Testis (tissue), 2 donors: ENCODE measurements at regions not wholly inside any gene's neighbourhood (a gene's known extent, or its start where the extent isn't known, plus 50 kb on each side); places are given as distances from the start of the nearest gene placed in this dataset.
"Not testable (repeated sequence)": the region's sequence is repeated elsewhere in the genome, so short reads cannot be mapped to it uniquely, and the experiment has no call there.

Source experiments
- DNase-seq: peaks from one replicate; pipeline ENCODE4 v3.0.0-alpha.2; 2019
- H3K27ac ChIP-seq, 2 donors: fragments of 200-600 bp; sonication (generic); one replicate each; pipeline ENCODE4 v1.5.1; 2019
- H3K27me3 ChIP-seq: fragments of 200-600 bp; sonication (generic); one replicate; pipeline ENCODE4 v1.5.1; 2019
- H3K36me3 ChIP-seq: fragments of 200-600 bp; sonication (generic); one replicate; pipeline ENCODE4 v1.5.1; 2017; ENCODE audit warnings: low read depth; ENCODE audit errors: missing control alignments
- H3K4me1 ChIP-seq: fragments of 200-600 bp; sonication (generic); one replicate; pipeline ENCODE4 v1.5.1; 2019
- H3K4me3 ChIP-seq, 2 donors: fragments of 200-600 bp; sonication (generic); one replicate each; pipeline ENCODE4 v1.5.1; 2017 to 2019
- H3K9me3 ChIP-seq: fragments of 200-600 bp; sonication (generic); one replicate; pipeline ENCODE4 v1.5.1; 2017
- POLR2A ChIP-seq: fragments of 450-650 bp; IDR thresholded peaks from one replicate; pipeline ENCODE4 v1.6.1; 2017; ENCODE audit warnings: antibody characterized with exemption, mild to moderate bottlenecking, moderate library complexity
- WGBS, 2 donors: methylation state at CpG; one replicate each; pipeline ENCODE4 v1.1.5; 2018; 5-methylcytosine and 5-hydroxymethylcytosine counted together
- intact Hi-C: fragments of 100-400 bp; cut with DNase I; formaldehyde crosslinking; loops from one replicate; pipeline ENCODE4 v1.15.1; 2023; ENCODE audit warnings: low total_unique reads
- TF ChIP-seq, protein P1 (sequence below), 3 experiments: fragments of 450-650 bp in 2 of 3; fragments of 200-600 bp in 1 of 3; sonication (generic) in 1 of 3; IDR thresholded peaks; one replicate each; pipeline ENCODE4 v1.5.1; 2016 to 2019; ENCODE audit warnings: antibody characterized with exemption in 3 of 3, mild to moderate bottlenecking in 2 of 3, moderate library complexity in 1 of 3

DNA sequence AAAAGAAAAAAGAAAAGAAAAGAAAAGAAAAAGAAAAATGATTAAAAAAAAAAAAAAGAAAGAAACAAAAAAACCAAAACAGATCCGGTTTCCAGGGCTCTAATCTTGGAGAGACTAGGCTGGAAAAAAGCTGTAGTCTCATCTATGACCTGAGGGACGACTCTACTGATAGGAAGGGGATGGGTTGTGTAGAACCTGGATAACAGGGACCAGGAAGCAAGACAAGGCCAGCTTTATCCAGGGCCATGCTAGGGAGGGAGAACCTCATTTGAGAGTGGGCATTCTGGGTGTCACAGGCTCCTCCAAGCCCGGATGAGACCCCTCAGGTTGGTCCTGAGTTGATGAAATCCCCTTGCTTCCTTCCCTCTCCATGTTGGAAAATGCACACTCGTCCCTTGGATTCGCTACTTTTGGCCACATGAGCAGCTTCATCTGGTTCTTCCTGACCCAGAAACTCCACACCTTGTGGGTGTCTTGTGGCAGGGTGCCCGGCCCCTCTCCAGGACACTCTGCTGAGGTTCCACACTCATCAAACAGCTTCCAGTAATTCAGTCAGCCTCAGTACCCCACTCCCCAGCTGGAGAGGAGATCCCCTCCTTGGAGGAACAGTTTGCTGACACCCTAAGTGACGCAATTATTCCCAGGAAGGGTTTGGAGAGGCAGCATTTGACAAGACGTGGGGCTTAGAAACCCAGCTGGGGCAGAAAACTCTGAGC, 71.1 kb upstream of the LHFPL2 start:
- no peaks in the 10 kb centered on the region for H3K4me1 ChIP-seq
- no peak for TF ChIP-seq POLR2A
- TF ChIP-seq, protein P1, sequence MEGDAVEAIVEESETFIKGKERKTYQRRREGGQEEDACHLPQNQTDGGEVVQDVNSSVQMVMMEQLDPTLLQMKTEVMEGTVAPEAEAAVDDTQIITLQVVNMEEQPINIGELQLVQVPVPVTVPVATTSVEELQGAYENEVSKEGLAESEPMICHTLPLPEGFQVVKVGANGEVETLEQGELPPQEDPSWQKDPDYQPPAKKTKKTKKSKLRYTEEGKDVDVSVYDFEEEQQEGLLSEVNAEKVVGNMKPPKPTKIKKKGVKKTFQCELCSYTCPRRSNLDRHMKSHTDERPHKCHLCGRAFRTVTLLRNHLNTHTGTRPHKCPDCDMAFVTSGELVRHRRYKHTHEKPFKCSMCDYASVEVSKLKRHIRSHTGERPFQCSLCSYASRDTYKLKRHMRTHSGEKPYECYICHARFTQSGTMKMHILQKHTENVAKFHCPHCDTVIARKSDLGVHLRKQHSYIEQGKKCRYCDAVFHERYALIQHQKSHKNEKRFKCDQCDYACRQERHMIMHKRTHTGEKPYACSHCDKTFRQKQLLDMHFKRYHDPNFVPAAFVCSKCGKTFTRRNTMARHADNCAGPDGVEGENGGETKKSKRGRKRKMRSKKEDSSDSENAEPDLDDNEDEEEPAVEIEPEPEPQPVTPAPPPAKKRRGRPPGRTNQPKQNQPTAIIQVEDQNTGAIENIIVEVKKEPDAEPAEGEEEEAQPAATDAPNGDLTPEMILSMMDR (IDR thresholded peaks at IDR 0.05), result no peak
- no peak overlapping the region for H3K27ac ChIP-seq
- no peaks in the 10 kb centered on the region for H3K9me3 ChIP-seq
- no peaks in the 10 kb centered on the region for H3K36me3 ChIP-seq
- WGBS, 2 donors, result 71 to 80% methylated on average over 7 to 8 of the region's 8 CpGs
- no peaks in the 10 kb centered on the region for H3K27me3 ChIP-seq
- intact Hi-C loops, result no loop called here
- no peak overlapping the region for H3K4me3 ChIP-seq
- DNase-seq, result no peak

GRCh38 chr5:78718824-78719223, 70.3 kb upstream of the LHFPL2 start:
- Histone ChIP-seq H3K4me3 (no peak overlapping the region), H3K27ac (no peak overlapping the region), H3K36me3 (no peaks in the 10 kb centered on the region), H3K4me1 (no peaks in the 10 kb centered on the region), H3K9me3 (no peaks in the 10 kb centered on the region), H3K27me3 (no peaks in the 10 kb centered on the region)
- TF ChIP-seq POLR2A, result no peak
- TF ChIP-seq, protein P1 (IDR thresholded peaks at IDR 0.05), result no peak
- WGBS, 2 donors, result 81 to 100% methylated on average over 1 of the region's 1 CpG
- no peak for DNase-seq
- intact Hi-C loops, result no loop called here

GRCh38 chr5:78717674-78718584, 69.4 kb upstream of the LHFPL2 start:
- Histone ChIP-seq H3K4me3 (no peak overlapping the region), H3K27ac (no peak overlapping the region), H3K9me3 (no peaks in the 10 kb centered on the region), H3K4me1 (no peaks in the 10 kb centered on the region), H3K27me3 (no peaks in the 10 kb centered on the region), H3K36me3 (no peaks in the 10 kb centered on the region)
- WGBS, 2 donors, result 87 to 92% methylated on average over 15 of the region's 15 CpGs
- DNase-seq, result no peak
- intact Hi-C loops, result no loop called here
- no peak for TF ChIP-seq POLR2A
- TF ChIP-seq, protein P1 (IDR thresholded peaks at IDR 0.05), result no peak

GRCh38 chr5:78716206-78716605, 67.6 kb upstream of the LHFPL2 start:
- intact Hi-C loops, result no loop called here
- H3K4me1 ChIP-seq, result no peaks in the 10 kb centered on the region
- H3K9me3 ChIP-seq, result no peaks in the 10 kb centered on the region
- no peaks in the 10 kb centered on the region for H3K36me3 ChIP-seq
- H3K27ac ChIP-seq, result no peak overlapping the region
- no peak for DNase-seq
- no peak overlapping the region for H3K4me3 ChIP-seq
- no peaks in the 10 kb centered on the region for H3K27me3 ChIP-seq
- TF ChIP-seq POLR2A, result no peak
- TF ChIP-seq, protein P1 (IDR thresholded peaks at IDR 0.05), result no peak
- 50 to 55% methylated on average over 1 of the region's 1 CpG for WGBS, 2 donors

DNA sequence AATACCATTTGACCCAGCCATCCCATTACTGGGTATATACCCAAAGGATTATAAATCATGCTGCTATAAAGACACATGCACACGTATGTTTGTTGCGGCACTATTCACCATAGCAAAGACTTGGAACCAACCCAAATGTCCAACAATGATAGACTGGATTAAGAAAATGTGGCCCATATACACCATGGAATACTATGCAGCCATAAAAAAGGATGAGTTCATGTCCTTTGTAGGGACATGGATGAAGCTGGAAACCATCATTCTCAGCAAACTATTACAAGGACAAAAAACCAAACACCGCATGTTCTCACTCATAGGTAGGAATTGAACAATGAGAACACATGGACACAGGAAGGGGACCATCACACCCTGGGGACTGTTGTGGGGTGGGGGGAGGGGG, 66.8 kb upstream of the LHFPL2 start:
- H3K27me3 ChIP-seq, H3K4me1 ChIP-seq, H3K36me3 ChIP-seq, H3K27ac ChIP-seq, H3K9me3 ChIP-seq, H3K4me3 ChIP-seq, intact Hi-C loops, DNase-seq: not testable (repeated sequence)
- 92 to 99% methylated on average over 2 to 3 of the region's 3 CpGs for WGBS, 2 donors

- DNase-seq, H3K27ac ChIP-seq, H3K9me3 ChIP-seq, intact Hi-C loops, H3K36me3 ChIP-seq, H3K4me3 ChIP-seq, H3K4me1 ChIP-seq, H3K27me3 ChIP-seq: not testable (repeated sequence)
These were observed 63.1 kb upstream of the LHFPL2 start for GRCh38 chr5:78711670-78712069.

DNA sequence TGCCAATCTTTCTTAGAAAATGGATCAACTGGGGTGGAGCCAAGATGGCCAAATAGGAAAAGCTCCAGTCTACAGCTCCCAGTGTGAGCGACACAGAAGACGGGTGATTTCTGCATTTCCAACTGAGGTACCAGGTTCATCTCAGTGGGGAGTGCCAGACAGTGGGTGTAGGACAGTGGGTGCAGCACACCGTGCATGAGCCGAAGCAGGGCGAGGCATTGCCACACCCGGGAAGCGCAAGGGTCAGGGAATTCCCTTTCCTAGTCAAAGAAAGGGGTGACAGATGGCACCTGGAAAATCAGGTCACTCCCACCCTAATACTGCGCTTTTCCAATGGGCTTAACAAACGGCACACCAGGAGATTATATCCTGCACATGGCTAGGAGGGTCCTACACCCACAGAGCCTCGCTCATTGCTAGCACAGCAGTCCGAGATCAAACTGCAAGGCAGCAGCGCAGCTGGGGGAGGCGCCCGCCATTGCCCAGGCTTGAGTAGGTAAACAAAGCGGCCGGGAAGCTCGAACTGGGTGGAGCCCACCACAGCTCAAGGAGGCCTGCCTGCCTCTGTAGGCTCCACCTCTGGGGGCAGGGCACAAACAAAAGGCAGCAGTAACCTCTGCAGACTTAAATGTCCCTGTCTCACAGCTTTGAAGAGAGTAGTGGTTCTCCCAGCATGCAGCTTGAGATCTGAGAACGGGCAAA, 61.3 kb upstream of the LHFPL2 start:
- 95 to 97% methylated on average over 17 to 18 of the region's 18 CpGs for WGBS, 2 donors
- intact Hi-C loops, H3K4me3 ChIP-seq, DNase-seq, H3K4me1 ChIP-seq, H3K27ac ChIP-seq, H3K9me3 ChIP-seq, H3K27me3 ChIP-seq, H3K36me3 ChIP-seq: not testable (repeated sequence)
